ENCODE measurements at regions not wholly inside any gene's neighbourhood (a gene's known extent, or its start where the extent isn't known, plus 50 kb on each side); places are given as distances from the start of the nearest gene placed in this dataset.

- DNase-seq, result no peak
Observed at GRCh38 chr11:80886684-80887083, 1445.9 kb upstream of the TENM4 start.

- DNase-seq, result no peak
Observed at GRCh38 chr11:80873310-80873999, 1432.6 kb upstream of the TENM4 start.

GRCh38 chr11:80872116-80872728 lies 1431.4 kb upstream of the TENM4 start:
- no peak for DNase-seq

GRCh38 chr11:80868831-80869230 lies 1428.0 kb upstream of the TENM4 start:
- DNase-seq, result no peak

- no peak for DNase-seq
Observed at GRCh38 chr11:80862011-80862410, 1421.2 kb upstream of the TENM4 start.

GRCh38 chr11:80861193-80861592 lies 1420.4 kb upstream of the TENM4 start:
- no peak for DNase-seq

- no peak for DNase-seq
Observed at GRCh38 chr11:80860632-80861031, 1419.8 kb upstream of the TENM4 start.

- no peak for DNase-seq
Observed at GRCh38 chr11:80856066-80856465, 1415.2 kb upstream of the TENM4 start.

GRCh38 chr11:80855426-80855825 lies 1414.6 kb upstream of the TENM4 start:
- no peak for DNase-seq

- DNase-seq, result no peak
Observed at GRCh38 chr11:80849253-80849652, 1408.4 kb upstream of the TENM4 start.

GRCh38 chr11:80846979-80847378 lies 1406.1 kb upstream of the TENM4 start:
- no peak for DNase-seq

- DNase-seq, result no peak
Observed at GRCh38 chr11:80846442-80846841, 1405.6 kb upstream of the TENM4 start.

GRCh38 chr11:80844110-80844819 lies 1403.4 kb upstream of the TENM4 start:
- no peak for DNase-seq

- no peak for DNase-seq
Observed at GRCh38 chr11:80843266-80843974, 1402.6 kb upstream of the TENM4 start.

GRCh38 chr11:80842246-80842645 lies 1401.4 kb upstream of the TENM4 start:
- DNase-seq, result no peak

- no peak for DNase-seq
Observed at GRCh38 chr11:80841675-80842074, 1400.8 kb upstream of the TENM4 start.

- DNase-seq, result no peak
Observed at GRCh38 chr11:80838153-80838552, 1397.3 kb upstream of the TENM4 start.

GRCh38 chr11:80837051-80837450 lies 1396.2 kb upstream of the TENM4 start:
- no peak for DNase-seq

- DNase-seq, result no peak
Observed at GRCh38 chr11:80831374-80831773, 1390.5 kb upstream of the TENM4 start.

GRCh38 chr11:80827781-80828180 lies 1387.0 kb upstream of the TENM4 start:
- no peak for DNase-seq

- no peak for DNase-seq
Observed at GRCh38 chr11:80826808-80827207, 1386.0 kb upstream of the TENM4 start.

- DNase-seq, result no peak
Observed at GRCh38 chr11:80822308-80822707, 1381.5 kb upstream of the TENM4 start.

- DNase-seq, result no peak
Observed at GRCh38 chr11:80819271-80819670, 1378.4 kb upstream of the TENM4 start.

- no peak for DNase-seq
Observed at GRCh38 chr11:80816966-80817365, 1376.1 kb upstream of the TENM4 start.

Data from CD4-positive, alpha-beta T cell treated with Interferon alpha-2 for 1 hour (primary cell).